ENCODE measurements at regions not wholly inside any gene's neighbourhood (a gene's known extent, or its start where the extent isn't known, plus 50 kb on each side); places are given as distances from the start of the nearest gene placed in this dataset.
"Not testable (repeated sequence)": the region's sequence is repeated elsewhere in the genome, so short reads cannot be mapped to it uniquely, and the experiment has no call there.

- H4K20me1 ChIP-seq (ENCODE audit: insufficient read depth); H2AFZ ChIP-seq (ENCODE audit: low read depth); POLR2A ChIA-PET; H3K4me3 ChIP-seq (ENCODE audit: low read depth in 2 of 2, low read length in 1 of 2); H3K9me3 ChIP-seq; H3K27ac ChIP-seq (ENCODE audit: low read depth in 2 of 2, low read length in 1 of 2); H3K4me2 ChIP-seq; H3K79me2 ChIP-seq (ENCODE audit: insufficient read depth); H3K9ac ChIP-seq; DNase-seq; H3K9me2 ChIP-seq; CTCF ChIA-PET; H3K4me1 ChIP-seq (ENCODE audit: control insufficient read depth in 1 of 2, insufficient read depth in 2 of 2, low read depth in 1 of 2, low read length in 1 of 2); H3K36me3 ChIP-seq (replicated peaks in 1 of 2; ENCODE audit: control insufficient read depth in 1 of 2, insufficient read depth in 2 of 2, low read length in 1 of 2); H3K27me3 ChIP-seq (ENCODE audit: insufficient read depth); H3F3A ChIP-seq (replicated peaks; ENCODE audit: insufficient read depth): not testable (repeated sequence)
- 53% methylated on average over 15 of the region's 15 CpGs for WGBS (ENCODE audit: low lambda C conversion rate)
Measured at GRCh38 chr10:80728354-80728753, 190.7 kb downstream of the SH2D4B start.

- POLR2A ChIA-PET = no interaction called here
- no peak overlapping the region for H3K4me2 ChIP-seq
Measured at GRCh38 chr10:80729896-80730295, 192.2 kb downstream of the SH2D4B start.

More at GRCh38 chr10:80729896-80730295, 192.2 kb downstream of the SH2D4B start:
- Histone ChIP-seq H3K9ac (no peak overlapping the region), H3K4me3 (ENCODE audit: low read depth in 2 of 2, low read length in 1 of 2) (no peak overlapping the region), H3F3A (replicated peaks; ENCODE audit: insufficient read depth) (no peaks in the 10 kb centered on the region), H3K36me3 (replicated peaks in 1 of 2; ENCODE audit: control insufficient read depth in 1 of 2, insufficient read depth in 2 of 2, low read length in 1 of 2) (no peaks in the 10 kb centered on the region), H3K9me2 (no peaks in the 10 kb centered on the region), H3K27me3 (ENCODE audit: insufficient read depth) (no peaks in the 10 kb centered on the region), H4K20me1 (ENCODE audit: insufficient read depth) (no peaks in the 10 kb centered on the region), H3K79me2 (ENCODE audit: insufficient read depth) (no peaks in the 10 kb centered on the region), H3K27ac (ENCODE audit: low read depth in 2 of 2, low read length in 1 of 2) (no peak overlapping the region), H3K4me1 (ENCODE audit: control insufficient read depth in 1 of 2, insufficient read depth in 2 of 2, low read depth in 1 of 2, low read length in 1 of 2) (no peaks in the 10 kb centered on the region), H3K9me3 (no peaks in the 10 kb centered on the region), H2AFZ (ENCODE audit: low read depth) (no peak overlapping the region)
- CTCF ChIA-PET = interaction anchor here (1.9 kb wide), 1 partner anchor 67 kb away, joined by 5 read pairs; no protein-coding TSS in a partner anchor
- DNase-seq = no peak
- 0% methylated on average over 3 of the region's 6 CpGs for WGBS (ENCODE audit: low lambda C conversion rate)
- TF ChIP-seq TAF1 (IDR thresholded peaks at IDR 0.05; ENCODE audit: borderline replicate concordance, low read depth, low read length) (no peak), RFX5 (IDR thresholded peaks at IDR 0.05; ENCODE audit: low read length) (no peak), YY1 (IDR thresholded peaks at IDR 0.05; ENCODE audit: low read depth) (no peak), USF1 (IDR thresholded peaks at IDR 0.05; ENCODE audit: borderline replicate concordance, low read depth) (no peak), SMC3 (IDR thresholded peaks at IDR 0.05; ENCODE audit: low read depth, low read length) (no peak), REST (IDR thresholded peaks at IDR 0.05; ENCODE audit: low read depth, low read length) (no peak), CHD2 (IDR thresholded peaks at IDR 0.05; ENCODE audit: low read length, partially characterized antibody) (no peak), MAX (IDR thresholded peaks at IDR 0.05; ENCODE audit: low read depth) (no peak), IRF3 (IDR thresholded peaks at IDR 0.05; ENCODE audit: low read depth, low read length) (no peak), NFIC (IDR thresholded peaks at IDR 0.05; ENCODE audit: borderline replicate concordance) (no peak), USF2 (IDR thresholded peaks at IDR 0.05; ENCODE audit: borderline replicate concordance, low read depth, low read length) (no peak), EP300 (IDR thresholded peaks at IDR 0.05; ENCODE audit: borderline replicate concordance in 1 of 2, low read depth in 1 of 2, low read length in 1 of 2) (no peak), RAD21 (IDR thresholded peaks at IDR 0.05; ENCODE audit: low read length) (no peak), NRF1 (IDR thresholded peaks at IDR 0.05; ENCODE audit: low read depth, low read length) (no peak), MEF2A (IDR thresholded peaks at IDR 0.05; ENCODE audit: borderline replicate concordance, low read depth) (no peak), PBX3 (IDR thresholded peaks at IDR 0.05) (no peak), MXI1 (IDR thresholded peaks at IDR 0.05; ENCODE audit: low read depth, low read length) (no peak), POLR2AphosphoS5 (IDR thresholded peaks at IDR 0.05; ENCODE audit: low read depth, low read length) (no peak), FOXJ3 (CRISPR knock-in tag; IDR thresholded peaks at IDR 0.05) (no peak)
